Brain pericyte (primary cell): ENCODE measurements at regions not wholly inside any gene's neighbourhood (a gene's known extent, or its start where the extent isn't known, plus 50 kb on each side); places are given as distances from the start of the nearest gene placed in this dataset.
"Not testable (repeated sequence)": the region's sequence is repeated elsewhere in the genome, so short reads cannot be mapped to it uniquely, and the experiment has no call there.

Experiments used
- DNase-seq: peaks from one replicate; pipeline ENCODE4 v3.0.0-alpha.2; 2012; ENCODE audit warnings: low read depth, low spot score

DNA sequence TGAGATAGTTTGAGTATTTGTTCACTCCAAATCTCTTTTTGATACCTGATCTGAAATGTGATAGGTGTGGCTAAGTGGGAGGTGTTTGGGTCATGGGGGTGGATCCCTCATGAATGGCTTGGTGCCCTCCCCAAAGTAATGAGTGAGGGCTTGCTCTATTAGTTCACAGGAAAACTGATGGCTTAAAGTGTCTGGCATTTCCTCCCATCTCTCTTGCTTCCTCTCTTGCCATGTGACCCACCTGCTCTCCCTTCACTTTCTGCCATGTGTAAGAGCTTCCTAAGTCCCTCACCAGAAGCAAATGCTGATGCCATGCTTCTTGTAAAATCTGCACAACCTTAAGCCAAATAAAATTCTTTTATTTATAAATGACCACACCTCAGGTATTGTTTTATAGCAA lies 61.1 kb downstream of the MAD2L1 start:
- no peak for DNase-seq

DNA sequence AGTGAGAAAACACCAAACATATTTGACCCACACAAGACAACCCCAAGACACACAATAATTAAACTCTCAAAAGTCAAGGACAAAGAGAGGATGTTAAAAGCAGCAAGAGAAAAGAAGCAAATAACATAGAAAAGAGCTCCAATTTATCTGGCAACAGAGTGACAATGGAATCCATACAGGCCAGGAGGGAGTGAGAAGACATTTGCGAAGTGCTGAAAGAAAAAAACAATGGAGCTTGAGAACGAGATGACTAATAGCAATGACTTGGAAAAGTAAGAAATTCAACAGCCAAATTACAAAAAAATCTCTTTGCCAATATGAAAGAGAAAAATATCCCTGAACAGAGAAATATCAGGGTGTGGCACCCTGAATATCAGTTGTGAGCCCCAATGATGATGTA lies 61.6 kb downstream of the MAD2L1 start:
- no peak for DNase-seq

- DNase-seq = no peak
These were observed 62.6 kb downstream of the MAD2L1 start for GRCh38 chr4:120004054-120004453.

GRCh38 chr4:120003193-120003592 lies 63.5 kb downstream of the MAD2L1 start:
- no peak for DNase-seq

GRCh38 chr4:120001850-120002249 lies 64.8 kb downstream of the MAD2L1 start:
- DNase-seq = no peak

DNA sequence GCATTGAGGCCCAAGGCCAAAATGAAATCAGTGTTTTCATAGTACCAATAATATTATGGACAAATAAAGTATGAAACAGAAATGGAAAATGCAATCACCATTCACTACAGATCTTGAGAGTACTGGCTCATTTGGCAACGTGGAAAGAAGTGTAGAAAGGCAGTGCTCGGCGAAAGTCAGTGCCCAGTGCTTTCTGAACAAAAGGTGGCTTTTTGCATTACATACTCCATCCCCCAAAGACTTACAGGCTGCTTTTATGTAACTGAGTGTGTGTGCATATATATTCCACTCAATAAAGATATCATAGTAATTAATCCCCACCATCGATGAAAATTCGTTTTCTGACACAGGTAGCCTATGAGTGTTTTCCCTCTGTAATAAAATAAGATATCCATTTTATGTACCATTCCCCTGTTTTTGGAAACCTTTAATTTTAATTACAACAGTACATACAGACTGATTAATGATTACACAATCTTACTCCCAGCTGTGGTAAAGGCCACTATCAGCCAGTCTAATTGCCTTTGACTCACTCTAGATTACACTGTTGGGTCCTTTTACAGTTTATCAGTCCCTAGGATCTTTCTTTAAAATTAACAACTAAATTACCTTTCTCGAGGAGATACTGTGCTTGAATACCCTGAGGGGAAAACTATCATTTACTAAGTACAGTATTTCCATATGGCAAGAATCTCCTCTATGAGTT lies 65.9 kb downstream of the MAD2L1 start:
- DNase-seq = no peak

- not testable (repeated sequence) for DNase-seq
These were observed 70.6 kb downstream of the MAD2L1 start for GRCh38 chr4:119996024-119996423.

GRCh38 chr4:119984996-119985395 lies 81.7 kb downstream of the MAD2L1 start:
- no peak for DNase-seq

DNA sequence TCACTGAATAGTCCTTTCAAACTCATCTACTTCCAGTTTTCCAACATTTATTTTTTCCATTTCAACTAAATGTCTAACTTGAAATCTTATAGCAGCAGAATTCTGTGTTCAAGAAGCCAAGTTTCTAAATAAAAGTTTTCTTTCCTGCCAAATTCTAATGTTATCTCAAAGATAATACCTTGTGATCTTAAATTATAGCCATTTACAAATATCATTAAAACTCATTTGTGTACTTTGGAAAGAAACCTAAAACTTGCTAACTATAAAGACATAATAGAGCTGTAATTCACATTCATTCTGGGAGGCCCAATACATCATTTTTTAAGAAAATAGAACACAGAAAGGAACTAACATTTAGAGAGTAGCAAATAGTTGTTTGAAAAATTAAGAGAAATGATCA lies 83.9 kb downstream of the MAD2L1 start:
- no peak for DNase-seq

- no peak for DNase-seq
These were observed 86.2 kb downstream of the MAD2L1 start for GRCh38 chr4:119980456-119980855.

- no peak for DNase-seq
These were observed 89.3 kb downstream of the MAD2L1 start for GRCh38 chr4:119977076-119977940.

GRCh38 chr4:119971431-119972084 lies 95.1 kb downstream of the MAD2L1 start:
- no peak for DNase-seq

GRCh38 chr4:119962631-119963030 lies 104.0 kb downstream of the MAD2L1 start:
- DNase-seq = no peak

GRCh38 chr4:119958983-119959382 lies 107.7 kb downstream of the MAD2L1 start:
- no peak for DNase-seq

GRCh38 chr4:119955256-119955655 lies 111.4 kb downstream of the MAD2L1 start:
- no peak for DNase-seq

DNA sequence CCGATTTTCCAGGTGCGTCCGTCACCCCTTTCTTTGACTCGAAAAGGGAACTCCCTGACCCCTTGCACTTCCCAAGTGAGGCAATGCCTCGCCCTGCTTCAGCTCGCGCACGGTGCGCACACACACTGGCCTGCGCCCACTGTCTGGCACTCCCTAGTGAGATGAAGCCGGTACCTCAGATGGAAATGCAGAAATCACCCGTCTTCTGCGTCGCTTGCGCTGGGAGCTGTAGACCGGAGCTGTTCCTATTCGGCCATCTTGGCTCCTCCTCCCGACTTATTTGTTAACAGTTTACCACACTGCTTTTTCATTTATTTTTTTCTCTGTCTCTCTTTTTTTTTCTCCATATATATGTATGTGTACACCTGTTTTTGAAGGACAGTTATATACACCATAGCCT lies 112.2 kb downstream of the MAD2L1 start:
- not testable (repeated sequence) for DNase-seq

- DNase-seq = no peak
These were observed 120.3 kb downstream of the MAD2L1 start for GRCh38 chr4:119946359-119946758.

GRCh38 chr4:119942806-119943205 lies 123.8 kb downstream of the MAD2L1 start:
- DNase-seq = no peak

- no peak for DNase-seq
These were observed 126.1 kb downstream of the MAD2L1 start for GRCh38 chr4:119940557-119940956.

DNA sequence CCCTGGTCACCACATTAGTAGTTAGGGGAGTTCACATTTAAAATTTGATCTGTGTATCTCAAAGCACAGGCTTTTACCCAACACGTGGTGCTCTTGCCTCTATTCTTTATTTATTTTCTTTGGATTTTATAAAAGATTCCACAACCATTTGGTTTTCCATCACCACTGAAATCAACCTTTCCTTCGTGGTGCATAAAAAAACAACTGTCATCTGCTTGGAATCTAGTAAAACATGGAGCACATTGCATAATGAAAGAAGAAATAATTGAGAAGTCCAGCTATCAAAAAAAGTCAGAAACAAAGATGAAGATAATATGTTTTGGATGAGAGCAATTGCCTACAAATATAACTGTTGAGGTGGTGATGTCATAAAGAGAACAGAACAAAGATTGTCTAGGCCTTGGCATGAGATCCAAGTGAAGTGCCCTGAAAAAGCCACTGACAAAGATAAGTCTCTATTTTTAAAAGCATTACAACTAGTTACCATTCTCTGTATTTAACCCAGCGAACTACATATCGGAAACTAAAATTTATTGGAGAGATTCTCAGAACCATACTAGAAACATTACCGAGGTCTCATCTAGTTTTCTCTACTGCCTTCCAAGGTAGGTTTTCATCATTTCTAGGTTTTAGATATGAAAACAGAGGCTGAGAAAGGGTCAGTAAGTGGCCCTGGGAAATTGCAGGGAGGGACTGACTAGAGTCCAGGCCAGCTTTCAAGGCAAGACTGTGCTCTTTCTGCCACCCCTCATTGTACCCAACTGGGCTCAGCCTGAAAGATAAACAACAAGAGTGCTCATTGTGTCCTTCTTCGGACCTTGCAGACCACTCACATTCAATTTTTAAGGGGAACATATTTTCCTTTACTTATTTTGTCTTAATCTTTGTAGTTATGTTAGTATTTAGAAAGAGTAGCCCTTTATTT lies 127.3 kb downstream of the MAD2L1 start:
- DNase-seq = no peak

- no peak for DNase-seq
These were observed 128.9 kb downstream of the MAD2L1 start for GRCh38 chr4:119937746-119938145.
